Stimulated activated CD4-positive, alpha-beta T cell treated with anti-CD3 and anti-CD28 coated beads, Interleukin-2, amount 100 ng/mL, for 24 hours (primary cell): ENCODE measurements at regions not wholly inside any gene's neighbourhood (a gene's known extent, or its start where the extent isn't known, plus 50 kb on each side); places are given as distances from the start of the nearest gene placed in this dataset.
A peak's percentile ranks its signal among the peaks of the same experiment; 100 is the strongest.
"Not testable (repeated sequence)": the region's sequence is repeated elsewhere in the genome, so short reads cannot be mapped to it uniquely, and the experiment has no call there.

Experiments used
- DNase-seq, 2 donors: peaks; one replicate each; pipeline ENCODE4 v3.0.0-alpha.2; 2020

DNA sequence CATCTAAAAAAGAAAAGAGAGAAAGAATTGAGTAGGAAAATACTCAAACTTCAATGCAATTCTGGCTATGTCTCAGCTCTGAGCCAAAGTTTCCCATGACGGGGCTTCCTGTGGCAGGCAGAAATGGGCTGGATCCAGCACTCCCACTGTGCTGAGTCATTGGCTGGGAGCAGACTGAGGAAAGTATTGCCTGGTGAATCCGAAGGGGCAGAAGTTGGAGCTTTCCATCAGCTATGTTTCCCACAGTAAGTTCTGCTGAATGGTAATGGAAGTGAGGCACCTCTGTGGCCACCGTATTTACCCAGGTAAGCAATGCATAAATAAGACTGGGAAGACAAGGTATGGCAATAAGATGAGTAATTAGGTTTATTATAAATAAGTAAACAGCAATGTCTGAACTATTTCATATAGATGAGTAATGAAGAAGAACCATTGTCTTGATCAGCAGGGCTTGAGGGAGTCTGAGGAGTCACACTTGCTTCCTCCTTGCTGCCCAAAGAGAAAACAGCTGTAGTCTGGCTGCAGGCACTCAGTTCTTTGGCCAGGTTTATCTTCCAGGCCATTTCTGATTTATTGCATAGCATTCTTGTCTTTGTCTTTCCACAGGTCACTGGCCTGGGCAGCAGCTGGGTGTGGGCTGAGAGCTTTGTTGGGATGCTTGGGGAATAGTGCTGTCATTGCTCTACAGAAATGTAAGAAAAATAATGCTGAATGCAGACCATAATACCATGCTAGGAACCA is 255.3 kb downstream of the DNAJB9 start:
- no peak for DNase-seq

DNA sequence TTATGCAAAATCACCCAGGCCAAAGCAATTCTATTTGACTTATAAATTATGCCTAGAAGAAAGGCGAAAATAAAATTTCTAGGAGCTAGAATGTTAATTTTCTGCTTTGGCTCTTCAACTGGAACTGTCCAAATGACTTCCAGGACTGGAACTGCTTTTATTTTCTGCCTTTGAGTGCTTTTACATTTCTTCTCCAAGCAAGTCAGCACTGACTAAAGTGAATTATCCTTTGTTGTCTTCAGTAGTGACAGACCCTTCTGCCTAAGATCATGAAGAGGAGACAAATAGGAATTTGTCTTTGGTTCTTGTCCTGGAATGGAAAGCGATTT is 255.9 kb downstream of the DNAJB9 start:
- DNase-seq: no peak

DNA sequence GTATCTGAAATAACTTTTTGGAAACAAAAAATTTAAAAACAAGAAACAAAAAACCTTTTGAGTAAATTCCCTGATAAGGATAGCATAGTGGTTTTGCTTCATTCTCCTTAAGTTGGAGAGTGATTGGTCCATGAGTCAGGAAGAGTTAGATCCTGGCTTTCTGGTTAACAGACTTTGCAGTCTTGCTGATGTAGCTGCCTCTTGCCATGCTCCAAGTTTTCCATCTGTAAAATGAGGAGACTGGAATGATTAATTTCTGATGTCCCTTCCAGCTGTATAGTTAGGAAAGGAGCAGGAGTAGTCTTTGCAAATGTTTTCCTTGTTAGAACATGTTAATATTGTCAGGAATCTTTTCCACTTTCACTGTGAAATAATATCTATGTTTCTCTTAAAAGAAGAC is 266.6 kb downstream of the DNAJB9 start:
- no peak for DNase-seq

DNA sequence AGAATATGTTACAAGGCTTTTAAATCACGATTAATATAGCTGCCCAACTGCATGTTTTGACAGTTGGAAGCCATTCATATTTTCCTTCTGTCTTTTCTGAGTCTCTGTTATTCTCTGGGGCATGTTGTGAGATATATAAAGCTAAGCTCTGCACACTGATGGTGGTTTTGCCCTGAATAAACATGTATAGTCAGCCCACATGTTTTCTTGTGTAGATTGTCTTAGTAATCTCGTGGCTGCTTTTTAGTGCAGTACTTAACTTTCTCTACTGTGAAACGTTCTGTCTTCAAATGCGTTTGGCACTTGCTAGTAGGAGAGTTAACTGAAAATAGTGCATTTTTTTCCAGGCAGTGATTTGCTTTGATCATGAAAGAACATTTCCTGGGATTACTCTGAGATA is 268.5 kb downstream of the DNAJB9 start:
- DNase-seq: no peak

DNA sequence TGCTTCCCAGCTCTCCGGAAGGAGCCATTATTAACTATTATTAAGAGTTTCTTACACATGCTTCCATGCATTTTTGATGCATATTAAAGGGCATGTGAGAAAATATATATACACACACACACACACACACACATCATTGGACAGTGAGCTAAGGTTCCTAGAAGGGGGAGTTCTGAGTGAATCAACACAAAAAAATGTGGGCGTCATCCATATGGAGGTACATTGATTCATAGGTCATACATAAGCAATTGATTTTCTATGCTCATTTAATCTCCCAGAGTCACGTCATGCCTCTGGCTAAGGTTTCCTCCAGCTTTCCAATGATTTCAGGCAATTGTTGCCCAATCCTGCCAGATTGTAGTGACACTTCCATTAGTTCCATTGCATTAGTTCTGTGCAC is 269.4 kb downstream of the DNAJB9 start:
- no peak for DNase-seq

DNA sequence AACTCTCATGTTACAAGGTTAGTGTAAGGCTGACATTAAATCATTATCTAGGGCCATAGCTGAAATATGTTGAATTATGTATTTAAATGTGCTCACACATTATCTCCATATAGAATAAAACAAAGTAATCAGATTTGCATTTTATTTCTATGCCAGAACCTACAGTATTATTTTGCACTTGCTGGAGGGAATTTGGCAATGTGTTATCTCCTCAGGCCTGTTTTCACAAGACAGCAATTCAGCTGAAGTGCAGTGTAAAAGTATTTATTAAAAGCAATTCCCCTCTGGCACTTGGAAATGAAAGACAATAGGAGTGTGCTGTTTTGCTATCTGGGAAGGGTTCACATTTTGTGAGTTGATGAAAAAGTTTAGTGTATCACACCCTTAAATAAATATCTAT is 276.3 kb downstream of the DNAJB9 start:
- DNase-seq: no peak

DNA sequence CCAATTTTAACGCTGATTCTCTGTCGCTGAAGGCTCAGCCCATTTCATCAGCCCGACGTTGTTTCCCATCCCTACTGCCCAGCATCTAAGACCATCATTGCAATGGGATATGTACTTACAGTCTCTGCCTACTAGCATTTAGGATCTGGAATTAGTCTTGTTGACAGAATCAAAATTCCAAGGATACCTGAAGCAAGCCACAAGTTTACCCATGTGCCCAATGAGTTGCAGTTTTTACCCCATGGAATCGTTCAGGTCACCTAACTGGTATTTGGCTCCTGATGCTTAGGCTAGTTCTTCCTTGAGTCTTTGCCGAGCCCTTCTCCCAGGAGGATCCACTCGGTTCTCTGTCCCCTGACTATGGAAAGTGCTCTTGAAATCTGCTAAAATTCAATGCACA is 276.8 kb downstream of the DNAJB9 start:
- DNase-seq: no peak

DNA sequence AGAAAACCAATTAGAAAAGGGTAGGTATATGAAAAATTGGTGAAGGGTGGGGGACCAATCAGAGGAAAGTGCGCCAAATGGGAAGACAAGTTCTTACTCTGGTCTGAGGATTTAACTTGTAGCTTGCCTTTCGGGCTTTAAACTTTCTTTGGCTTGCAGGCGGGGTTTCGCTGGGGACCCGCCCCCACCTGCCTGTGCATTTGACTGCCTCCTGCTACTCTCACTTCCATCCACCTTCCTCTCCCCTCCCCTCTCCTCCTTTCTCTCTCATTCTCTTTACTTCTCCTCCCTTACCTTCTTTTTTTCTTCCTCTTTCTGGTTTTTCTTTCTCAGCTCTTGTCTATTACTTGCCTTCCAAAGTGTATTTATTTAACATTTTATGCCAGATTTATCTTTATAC is 278.8 kb downstream of the DNAJB9 start:
- no peak for DNase-seq

DNA sequence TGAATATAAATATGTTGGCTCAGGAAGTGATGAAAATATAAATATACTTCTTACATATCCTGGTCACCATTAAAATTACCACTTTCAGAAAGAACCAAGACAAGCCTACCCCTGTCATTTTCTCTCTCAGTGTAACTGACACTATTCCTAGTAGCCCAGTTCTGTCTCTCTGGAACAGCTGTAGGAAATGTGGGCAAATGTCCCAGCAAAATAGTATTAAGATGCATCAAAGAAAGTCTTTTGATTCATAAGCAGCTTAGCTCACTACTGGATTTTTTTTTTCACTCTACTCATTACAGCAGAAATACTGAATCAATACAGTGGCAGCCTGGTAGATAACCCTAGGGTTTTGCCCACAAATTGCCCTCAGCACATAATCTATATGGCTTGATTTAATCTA is 290.9 kb downstream of the DNAJB9 start:
- DNase-seq: no peak

DNA sequence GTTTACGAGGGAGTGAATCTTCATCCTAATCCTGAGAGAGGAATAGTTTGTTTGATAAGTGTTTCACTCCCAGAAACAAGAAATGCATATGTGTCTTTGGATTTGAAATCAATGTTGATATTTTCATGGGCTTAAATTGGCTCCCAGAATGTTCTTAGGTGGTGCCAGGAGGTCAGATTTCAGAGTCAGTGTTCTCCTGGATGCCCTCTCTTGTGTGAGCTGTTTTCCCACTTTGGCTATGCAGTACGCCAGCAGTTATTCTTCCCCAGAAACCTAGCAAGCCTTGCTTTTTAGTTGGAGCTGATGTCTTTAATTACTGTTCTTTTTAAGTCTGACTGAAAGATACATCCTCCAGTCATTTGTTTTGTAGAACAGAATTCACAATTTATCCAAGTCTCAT is 291.4 kb downstream of the DNAJB9 start:
- DNase-seq: no peak

DNA sequence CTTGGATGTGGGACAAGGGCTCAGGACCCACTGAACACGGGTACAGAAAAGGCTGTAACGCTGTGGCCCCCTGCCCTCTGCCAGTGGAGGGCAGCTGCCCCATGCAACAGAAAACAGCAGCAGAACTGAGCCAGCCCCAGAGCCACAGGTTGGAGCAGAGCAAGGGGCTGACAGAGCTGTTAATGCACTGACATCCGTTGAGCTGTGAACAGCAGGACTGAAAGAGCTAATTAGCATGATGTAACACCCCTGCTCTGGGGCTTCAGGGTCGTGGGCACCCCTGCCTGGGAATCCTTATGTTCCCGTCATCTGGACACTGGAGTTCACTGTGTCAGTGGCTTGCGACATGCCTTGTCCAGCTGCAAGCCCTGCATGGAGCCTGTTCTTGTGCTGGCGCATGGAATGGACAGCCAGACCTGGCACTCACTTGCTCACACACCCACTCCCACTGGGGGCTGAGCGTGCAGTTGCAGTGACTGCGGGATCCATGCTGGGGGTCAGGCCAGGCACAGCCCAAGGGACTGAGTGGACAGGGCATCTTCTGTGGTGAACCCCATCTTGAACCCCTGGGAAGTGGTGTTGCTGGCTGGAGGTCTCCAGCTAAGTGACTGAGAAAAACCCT is 293.7 kb downstream of the DNAJB9 start:
- DNase-seq: no peak

DNA sequence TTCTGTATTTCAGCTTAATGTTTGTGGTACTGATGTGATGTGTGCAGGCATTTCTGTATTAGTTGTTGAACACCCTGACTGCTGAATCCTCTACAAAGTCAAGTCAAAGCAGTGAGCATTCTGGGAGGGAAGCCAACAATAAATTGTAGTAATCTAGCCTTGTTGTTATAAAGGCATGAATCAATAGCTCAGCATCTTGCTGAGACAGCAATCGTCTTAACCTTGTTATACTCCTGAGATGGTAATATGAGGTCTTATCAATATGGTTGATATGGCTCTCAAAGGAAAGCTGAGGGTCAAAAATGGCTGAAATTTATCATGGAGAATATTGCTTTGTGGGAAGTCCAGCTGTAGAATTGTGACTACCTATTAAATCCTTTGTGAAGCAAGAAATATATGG is 299.4 kb downstream of the DNAJB9 start:
- no peak for DNase-seq

DNA sequence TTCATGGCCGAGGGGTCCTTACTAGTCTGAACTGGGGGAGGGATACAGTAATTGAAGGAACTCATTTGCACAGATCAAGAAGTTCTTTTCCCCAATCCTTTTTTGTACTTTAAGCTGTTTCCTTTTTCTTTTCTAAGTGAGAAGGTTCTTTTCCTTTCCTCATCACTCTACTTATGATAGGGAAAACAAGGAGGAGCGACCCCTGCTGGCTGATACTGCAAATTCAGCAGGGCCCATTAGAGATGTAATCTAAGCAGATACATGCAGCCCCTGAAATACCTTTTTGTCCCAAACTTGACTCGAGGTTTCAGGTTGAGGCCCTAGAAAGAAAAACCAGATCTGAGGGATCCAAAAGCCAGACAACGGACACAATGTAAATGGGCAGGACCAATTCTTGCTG is 305.5 kb downstream of the DNAJB9 start:
- DNase-seq: peak in 1 of 2 donors; percentile 22

DNA sequence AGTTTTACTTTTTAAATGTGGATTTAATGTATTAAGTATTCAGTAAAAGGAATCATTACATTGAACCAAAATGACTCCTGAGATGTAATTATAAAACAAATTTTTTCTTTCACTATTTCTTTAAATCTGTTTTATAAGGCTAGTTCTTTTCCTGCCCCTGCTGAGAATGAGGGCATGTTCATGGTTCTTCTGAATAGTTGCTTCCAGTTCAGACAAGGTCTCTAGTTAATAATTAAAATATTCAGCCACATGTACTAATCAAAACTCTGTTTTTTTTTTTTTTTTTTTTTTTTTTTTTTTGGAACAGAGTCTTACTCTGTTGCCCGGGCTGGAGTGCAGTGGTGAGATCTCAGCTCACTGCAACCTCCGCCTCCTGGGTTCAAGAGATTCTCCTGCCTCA is 321.2 kb downstream of the DNAJB9 start:
- no peak for DNase-seq

DNA sequence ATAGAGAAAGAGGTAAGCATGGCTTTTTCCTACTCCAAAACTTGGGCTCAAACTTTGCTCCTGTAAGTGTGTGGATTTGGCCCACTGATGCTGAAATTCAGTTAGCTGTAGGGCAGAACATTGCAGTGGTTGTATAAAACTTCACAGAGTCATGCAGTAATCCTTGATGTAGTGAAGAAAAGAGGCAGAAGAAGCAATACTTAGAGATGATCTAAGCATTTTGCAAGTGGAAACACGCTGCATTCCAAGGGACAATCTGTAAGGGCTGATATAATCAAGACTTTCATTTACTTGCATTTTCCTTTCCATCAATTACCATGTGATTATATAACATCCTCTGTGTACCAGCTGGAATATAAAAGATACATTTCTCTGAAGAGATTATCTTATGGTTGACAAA is 338.8 kb downstream of the DNAJB9 start:
- no peak for DNase-seq

DNA sequence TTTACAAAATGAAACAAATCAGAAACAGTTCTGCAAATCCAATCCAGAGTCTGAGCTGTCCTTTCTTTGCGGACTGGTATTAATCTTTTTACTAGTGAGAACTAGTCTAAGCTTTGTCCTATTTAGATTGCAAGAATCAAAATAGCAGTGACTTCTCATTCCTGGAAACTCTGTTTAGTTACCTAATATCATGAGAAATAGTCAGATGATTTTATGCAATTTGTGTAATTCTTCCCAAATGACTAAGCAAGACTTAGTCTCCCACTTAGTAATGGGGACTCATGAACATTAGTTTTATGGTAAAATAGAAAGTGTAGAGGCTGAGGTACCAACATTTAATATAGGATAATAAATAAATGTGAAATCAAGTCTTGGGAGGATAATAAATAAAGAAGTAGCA is 341.3 kb downstream of the DNAJB9 start:
- no peak for DNase-seq

DNA sequence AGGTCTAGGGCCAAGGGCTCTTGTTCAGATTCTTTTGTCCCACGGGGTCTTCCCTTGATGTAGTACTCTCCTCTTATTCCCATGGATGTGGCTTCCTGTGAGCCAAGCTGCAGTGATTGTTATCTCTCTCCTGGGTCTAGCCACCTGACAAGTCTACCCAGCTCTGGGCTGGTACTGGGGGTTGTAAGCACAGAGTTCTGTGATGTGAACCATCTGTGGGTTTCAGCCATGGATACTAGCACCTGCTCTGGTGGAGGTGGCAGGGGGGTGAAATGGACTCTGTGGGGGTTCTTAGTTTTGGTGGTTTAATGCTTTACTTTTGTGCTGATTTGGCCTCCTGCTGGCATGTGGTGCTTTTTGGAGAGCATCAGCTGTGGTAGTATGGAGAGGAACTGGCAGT is 350.8 kb downstream of the DNAJB9 start:
- no peak for DNase-seq

DNA sequence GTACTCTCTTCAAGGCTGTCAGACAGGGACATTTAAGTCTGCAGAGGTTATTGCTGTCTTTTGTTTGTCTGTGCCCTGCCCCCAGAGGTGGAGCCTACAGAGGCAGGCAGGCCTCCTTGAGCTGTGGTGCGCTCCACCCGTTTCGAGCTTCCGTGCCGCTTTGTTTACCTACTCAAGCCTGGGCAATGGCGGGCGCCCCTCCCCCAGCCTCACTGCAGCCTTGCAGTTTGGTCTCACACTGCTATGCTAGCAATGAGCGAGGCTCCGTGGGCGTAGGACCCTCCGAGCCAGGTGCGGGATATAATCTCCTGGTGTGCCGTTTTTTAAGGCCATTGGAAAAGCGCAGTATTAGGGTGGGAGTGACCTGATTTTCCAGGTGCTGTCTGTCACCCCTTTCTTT is 373.4 kb downstream of the DNAJB9 start:
- DNase-seq: not testable (repeated sequence)

DNA sequence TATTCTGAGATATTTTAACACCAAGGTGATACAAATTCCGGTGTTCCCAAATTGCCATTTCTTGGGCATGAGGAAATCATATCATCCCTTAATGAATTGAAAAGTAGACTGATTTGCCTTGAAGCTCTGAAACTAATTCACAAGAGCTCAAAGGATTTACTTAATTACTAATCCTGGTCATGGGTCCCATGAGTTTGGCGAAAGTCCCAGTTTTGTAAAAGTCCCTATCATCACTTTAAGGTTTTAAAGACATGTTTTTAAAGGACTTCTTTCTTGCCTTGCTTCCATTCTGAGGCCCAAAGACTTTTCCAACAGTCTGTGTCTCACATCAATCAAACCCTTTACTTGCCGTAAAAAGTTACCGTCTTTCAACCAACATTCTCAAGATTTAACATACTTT is 377.9 kb downstream of the DNAJB9 start:
- no peak for DNase-seq

DNA sequence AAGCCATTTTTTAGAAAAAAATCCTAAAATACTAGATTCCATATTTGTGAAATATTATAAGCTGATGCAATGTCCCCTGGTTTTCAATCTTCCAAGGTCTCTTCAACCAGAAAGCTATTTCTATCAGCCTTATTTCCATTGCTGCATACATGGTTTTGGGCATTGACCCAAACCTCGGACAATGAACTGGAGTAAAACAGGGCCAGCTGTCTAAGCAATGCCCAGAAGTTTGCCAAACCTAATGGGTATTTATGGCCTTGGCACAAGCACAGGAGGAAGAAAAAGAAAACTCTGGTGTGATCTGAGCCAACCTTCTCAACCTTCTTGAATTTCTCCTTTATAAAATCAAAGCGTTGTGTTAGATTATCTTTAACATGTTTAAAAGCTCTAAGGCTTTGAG is 402.3 kb downstream of the DNAJB9 start:
- DNase-seq: no peak

DNA sequence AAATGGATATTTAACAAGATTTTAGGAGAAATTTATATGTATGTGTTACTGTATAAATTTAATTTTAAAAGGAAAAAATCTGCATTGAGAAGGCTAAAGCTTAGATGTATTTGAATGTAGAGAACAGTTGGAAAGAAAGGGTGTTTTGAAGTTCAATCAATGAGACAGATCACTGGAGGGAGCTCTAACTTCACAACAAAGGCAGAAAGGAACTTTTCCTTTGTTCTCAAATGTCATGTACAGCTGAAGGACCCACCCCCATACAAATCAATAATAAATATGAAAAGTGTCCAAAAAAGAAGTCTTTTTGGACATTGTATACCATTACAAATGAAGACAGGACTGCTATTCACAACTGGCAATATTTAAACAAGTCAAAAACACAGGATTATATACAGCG is 403.4 kb downstream of the DNAJB9 start:
- DNase-seq: no peak

DNA sequence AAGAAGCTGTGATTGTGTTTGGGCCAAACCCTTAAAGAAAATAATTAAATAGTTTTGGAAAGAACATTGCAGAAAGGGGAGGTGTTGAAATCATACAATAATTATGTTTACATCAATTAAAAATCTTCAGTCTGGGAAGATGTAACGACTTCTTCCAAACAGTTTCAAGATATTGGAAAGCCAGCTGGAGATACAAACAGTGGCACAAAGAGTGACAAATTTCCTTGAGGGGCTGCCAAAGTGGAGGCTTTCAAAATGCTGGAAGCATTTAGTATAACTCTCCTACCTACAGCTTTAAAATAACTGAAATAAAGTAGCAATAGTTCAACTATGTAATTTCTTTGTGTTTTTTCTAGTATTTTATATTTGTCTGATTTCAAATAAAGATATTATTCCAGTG is 405.0 kb downstream of the DNAJB9 start:
- no peak for DNase-seq

DNA sequence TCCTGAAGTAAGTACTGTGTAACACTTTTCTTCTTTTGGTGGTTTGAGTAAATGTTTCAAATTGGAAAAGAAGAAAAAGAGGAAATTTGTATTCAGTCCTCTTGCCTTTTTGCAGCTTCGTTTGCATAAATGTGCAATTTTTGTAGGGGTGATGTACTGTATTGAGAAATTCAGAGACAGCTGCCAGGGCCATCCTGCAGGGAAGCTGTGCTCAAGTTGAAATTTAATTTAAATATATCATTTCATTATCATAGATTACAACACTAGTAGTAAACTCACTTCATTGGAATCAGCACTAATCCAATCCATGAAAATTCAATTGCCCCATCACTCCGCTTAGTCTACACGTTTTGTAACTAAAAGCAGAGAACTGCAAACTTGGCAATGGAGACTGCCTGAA is 415.4 kb downstream of the DNAJB9 start:
- no peak for DNase-seq

DNA sequence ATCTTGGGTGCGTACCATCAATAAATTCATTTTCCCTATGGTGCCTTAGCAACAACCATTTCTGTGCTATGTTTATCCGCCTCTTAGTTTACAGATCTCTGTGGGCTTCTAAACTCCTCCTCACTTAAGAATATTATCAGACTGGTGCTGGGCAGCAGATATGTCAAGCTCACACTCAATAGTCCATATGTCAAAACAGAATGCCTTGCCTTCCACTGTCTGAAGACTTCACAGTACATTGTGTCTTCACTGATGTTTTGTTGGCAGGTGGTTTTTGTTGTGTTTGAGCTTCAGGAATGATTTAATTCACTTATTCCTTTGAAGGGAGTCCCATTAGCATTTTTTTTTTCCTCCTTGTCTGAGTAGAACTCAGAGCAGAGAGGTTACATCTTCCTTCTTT is 419.6 kb downstream of the DNAJB9 start:
- no peak for DNase-seq

DNA sequence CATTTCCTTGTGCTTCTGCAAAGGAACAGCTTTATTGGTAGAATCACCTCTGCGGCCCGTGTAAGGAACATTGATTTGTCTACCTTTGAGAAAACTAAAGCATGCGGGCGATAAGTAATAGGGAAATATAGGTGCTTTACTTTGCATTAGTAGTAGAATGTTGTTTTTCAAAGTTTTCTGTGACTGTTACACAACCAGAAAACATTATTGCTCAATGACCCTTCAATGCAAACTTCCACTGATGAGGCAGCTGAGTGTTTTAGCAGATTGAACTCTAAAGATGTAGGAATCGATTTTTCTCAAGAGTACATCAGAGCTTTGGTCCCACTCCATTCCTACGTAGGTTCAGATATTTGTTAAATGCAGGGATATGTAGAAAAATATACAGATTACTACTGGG is 427.8 kb downstream of the DNAJB9 start:
- DNase-seq: no peak
